GM21786 (cell line): ENCODE measurements at regions not wholly inside any gene's neighbourhood (a gene's known extent, or its start where the extent isn't known, plus 50 kb on each side); places are given as distances from the start of the nearest gene placed in this dataset.
"Not testable (repeated sequence)": the region's sequence is repeated elsewhere in the genome, so short reads cannot be mapped to it uniquely, and the experiment has no call there.

Experiments
- ATAC-seq: cut with Tn5 transposase; IDR thresholded peaks from one replicate; pipeline ENCODE4 v1.9.1; 2021; ENCODE audit not compliant: unreplicated experiment

DNA sequence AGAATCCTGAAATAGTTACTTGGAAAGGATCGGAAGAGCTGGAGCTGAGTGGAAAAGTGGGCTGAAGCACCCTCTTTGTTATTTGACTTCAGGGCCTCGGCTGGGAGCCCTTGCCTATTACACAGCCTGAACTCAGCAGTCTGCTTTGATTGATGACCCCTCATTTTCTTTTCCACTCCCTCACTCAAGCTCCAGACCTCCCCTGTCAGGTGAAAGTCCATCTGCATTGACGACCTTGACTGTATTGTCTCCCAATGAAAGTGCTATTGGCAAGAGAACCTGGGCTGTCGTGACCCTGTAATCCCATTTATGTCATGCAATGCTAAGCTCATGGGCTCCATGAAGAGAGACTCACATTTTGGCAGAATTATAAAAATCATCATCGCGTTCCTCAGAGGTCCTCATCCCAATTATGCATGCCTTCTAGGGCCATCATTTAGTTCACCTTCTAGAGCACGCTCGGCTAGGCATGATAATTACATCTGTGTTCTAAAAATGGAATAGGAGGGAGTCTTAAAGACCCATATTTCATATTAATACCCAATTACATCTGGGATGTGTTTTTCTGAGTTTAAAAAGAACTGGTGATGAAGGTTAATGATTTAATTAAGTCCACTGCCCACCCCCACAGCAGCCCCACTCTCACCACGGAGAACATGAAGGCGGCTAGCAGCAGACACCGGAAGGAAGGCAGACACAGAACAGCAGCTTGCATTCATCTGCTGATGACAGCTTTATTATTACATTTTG, 472.5 kb downstream of the PID1 start:
- ATAC-seq: no peak

DNA sequence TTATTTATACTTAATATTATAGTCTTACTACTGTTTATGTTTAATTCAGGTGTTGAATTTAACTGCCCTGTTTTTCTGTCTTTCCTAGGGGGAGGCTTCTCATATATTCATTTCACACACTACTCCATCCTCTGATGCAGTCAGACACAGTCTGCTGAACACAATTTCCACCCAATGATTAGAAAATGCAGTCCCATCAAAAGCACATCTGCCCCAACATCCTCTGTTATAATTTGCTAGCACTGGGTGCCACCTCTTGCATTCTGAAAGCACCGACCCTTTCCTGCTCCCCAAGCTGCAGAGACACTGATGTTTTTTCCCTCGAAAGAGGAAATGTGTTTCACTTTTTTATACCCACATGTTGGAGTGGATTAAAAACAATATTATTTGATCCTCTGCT, 474.7 kb downstream of the PID1 start:
- ATAC-seq: no peak

DNA sequence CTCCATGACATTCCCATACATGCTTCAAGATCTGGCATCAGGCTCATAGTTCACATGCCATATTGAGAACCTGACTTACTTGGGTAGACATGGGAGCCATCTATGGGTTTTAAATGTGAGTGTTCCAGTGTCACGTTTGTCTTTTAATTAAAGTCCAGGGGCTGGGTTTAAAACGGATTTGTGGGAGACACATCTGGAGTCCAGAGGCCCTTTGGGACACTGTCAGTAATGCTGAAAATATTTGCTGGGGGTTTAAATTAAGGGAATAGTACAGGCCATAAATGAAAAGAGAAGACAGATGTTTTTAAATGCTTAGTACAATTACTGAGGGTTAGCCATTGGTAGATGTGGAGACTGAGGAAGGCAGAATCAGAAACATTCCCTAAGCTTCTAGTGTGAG, 478.0 kb downstream of the PID1 start:
- no peak for ATAC-seq

DNA sequence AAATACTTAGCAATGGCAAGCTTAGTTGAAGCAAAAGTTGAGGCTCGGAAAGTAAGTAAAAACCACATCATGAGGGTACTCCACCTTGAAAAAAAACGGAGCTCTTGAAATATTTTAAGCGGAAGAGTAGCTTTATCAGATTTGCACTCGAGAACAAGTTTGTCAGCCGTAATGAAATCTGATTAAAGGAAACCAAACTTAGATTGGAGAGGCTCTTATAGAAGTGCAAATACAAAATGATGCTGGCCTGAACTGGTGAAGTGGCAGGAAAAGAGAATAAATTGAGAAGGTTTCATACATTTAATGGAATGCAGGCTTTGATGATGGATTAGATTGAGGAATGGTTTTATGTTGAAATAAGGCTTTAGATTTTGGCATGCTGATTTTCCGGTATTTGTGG, 484.2 kb downstream of the PID1 start:
- ATAC-seq: no peak

DNA sequence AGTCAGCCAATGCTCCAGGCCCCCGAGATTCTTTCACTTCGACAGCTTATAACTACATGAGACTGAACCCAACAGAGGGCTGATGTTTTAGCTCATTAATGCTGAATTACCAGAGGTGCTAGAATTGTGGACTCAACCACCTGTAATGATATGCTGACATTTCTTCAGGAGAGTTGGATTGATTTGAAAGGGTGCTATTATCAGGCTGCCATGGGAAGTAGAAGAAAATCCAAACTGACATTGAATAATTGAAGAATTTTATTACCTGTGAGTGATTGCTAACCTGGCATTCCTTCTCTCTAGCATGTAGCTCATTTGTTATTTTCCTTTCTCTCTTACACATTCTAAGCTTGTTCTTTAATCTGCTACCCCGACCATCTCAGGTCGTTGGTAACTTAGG, 488.8 kb downstream of the PID1 start:
- no peak for ATAC-seq

DNA sequence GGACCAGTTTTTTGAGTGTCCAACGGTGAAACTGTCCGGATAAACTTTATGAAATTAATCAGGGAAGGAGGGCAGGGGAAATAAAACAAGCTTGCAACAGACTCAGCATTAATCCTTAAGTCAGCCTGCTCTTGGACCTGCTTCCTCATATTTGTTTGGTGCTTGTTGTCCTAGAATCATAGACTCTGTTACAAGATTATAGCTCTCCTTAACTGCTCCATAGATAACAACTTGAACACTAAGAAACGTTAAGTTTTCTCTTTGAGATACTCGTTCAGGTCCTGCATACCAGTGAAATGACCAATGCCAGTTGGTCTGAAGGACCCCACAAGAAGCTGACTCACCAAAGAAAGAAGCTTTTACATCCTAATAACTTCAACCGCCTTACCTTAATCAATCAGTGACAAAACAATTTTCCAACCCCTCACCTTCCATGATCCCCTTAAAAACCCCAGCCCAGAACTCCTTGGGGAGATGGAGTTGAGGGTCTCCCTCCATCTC, 493.2 kb downstream of the PID1 start:
- no peak for ATAC-seq

DNA sequence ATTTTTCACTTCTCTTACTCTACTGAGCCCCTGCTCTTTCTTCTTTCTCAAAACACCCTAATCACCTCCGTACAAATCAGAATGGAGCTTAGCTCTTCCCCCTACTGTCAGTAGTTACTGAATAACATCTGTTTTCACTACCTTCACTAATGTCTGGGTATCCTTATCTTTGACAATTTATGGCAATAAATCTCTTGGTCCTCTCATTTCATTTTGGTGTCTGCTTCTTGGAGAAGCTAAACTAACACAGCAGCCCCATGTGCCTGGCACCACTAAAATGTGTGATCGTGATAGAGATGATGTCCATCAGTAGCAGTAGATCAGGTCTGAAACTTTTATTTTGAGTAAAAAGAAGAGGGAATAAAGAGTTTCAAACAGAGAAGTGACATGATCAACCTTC, 496.5 kb downstream of the PID1 start:
- no peak for ATAC-seq

DNA sequence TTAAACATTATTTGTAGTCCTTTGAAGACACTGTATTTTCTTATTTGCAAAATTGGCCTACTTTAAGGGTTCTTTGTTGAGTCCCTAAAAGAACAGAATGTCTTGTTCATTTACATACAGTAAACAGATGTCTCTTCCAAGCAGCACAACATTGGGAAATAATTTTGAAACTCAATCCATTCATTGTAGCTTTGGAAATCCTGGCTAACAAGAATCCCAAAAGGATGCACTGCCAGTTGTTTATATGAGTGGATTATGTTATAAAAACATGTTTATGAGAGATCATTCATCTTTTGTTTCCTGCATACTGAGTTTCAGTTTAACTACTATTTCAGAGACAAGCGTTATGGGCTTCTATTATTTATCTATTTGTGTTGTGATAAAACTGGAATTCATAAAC, 499.3 kb downstream of the PID1 start:
- no peak for ATAC-seq

DNA sequence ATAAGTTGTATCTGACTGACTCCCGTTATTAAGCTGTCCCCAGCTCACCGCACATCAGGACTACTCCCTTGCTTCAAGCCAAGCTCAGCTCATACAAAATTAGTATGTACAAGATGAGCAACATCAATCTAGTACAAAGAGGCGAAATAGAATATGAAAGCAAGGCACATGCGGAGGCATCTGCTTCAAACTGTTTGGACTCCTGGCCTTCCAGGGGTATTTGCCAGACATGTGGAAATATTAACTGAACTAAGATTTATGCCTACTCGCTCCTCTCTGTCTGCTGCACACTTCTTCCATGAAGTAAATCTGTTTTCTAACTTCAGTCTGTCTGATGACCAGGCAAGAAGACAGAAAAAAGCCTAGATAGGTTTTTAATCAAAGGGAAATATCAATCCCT, 499.8 kb downstream of the PID1 start:
- no peak for ATAC-seq

DNA sequence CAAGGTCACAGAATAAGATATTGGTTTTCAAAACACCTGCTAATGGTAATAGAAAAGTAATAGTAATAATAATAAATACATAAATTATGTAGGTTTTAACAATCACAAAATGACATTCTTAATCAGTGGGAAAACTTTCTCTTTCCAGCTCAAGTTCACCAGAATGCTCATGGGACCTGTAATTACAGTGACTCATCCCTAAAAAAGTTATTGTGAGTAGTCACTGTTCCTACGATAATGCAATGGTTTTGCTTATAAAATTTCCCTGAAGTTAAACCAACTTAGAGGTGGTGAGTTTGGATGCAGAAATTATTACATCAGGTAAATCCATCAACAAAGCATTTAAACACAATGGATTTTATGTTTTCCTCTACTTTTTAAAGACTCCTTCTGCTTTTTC, 502.3 kb downstream of the PID1 start:
- ATAC-seq: no peak

DNA sequence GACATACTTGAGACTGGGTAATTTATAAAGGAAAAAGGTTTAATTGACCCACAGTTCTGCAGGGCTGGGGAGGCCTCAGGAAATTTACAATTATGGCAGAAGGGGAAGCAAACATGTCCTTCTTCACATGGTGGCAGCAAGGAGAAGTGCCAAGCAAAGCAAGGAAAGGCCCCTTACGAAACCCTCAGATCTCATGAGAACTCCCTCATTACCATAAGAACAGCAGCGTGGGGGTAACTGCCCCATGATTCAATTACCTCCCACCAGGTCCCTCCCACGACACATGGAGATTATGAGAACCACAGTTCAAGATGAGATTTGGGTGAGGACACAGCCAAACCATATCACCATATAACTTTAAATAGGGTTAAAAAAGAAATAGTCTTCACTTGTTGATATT, 502.9 kb downstream of the PID1 start:
- not testable (repeated sequence) for ATAC-seq

DNA sequence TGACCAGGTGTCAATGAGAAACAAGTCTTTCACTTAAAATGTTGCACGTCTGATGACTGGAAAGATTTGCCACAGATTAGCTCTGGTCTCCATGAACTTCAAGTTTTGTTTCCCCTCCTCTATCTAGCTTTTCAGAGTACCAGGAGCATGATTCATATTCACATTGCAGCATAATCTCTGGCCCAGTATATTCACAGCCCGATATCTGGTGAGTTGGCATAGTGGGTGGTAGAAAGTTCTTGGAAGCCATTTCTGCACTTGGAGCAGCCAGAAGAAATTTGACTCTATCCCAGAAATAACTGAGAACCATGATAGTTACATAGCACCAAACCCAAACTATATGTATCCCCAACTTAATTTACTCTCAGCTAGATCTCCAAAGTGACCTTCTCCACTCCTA, 503.9 kb downstream of the PID1 start:
- ATAC-seq: no peak

DNA sequence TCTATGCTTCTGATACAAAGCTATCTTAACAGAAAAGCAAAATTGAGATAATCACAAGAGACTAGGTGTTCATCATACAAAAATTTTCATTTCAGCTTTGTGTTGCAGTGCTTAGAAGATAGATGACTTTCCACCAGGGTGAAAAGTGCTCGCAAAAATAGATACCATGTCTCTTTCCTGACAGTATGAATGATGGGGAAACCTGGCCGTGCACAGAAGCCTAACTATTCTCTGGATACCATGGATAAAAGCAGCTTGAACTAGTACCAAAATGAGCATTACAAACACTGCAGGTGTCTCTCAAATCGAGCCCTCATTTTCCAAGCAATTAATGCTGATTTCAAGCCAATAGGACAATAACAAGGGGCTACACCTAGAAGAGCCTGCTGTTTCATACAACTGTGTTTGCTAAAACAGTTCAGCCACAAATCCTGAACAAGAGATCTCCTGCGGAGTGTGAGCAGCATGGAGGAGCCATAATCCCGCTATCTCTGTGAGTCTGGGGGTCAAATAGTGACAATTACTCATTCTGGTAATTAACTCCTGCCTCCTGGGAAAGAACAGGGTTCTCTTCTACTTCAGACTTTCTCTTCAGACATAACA, 507.6 kb downstream of the PID1 start:
- no peak for ATAC-seq

DNA sequence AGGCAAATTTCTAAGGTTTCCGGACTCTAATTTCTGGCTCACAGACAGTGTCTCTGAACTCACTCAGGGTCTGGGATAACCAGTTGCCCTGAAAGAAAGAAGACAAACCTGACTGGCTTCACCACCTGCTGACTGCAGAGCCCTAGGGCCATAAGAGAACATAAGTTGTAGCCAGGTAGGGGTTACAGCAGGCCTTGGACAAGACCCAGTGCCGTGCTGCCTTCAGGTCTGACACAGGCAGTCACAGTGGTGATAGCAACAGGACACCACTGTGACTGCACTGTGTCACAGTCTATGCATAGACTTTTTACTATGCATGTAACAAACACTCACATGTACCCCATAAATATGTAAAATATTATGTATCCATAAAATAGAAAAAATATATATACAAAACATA, 508.5 kb downstream of the PID1 start:
- ATAC-seq: no peak

DNA sequence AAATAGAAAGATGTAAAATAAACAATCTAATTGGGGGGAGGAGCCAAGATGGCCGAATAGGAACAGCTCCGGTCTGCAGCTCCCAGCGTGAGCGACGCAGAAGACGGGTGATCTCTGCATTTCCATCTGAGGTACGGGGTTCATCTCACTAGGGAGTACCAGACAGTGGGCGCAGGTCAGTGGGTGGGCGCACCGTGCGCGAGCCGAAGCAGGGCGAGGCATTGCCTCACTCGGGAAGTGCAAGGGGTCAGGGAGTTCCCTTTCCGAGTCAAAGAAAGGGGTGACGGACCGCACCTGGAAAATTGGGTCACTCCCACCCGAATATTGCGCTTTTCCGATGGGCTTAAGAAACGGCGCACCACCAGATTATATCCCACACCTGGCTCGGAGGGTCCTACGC, 515.4 kb downstream of the PID1 start:
- ATAC-seq: not testable (repeated sequence)

DNA sequence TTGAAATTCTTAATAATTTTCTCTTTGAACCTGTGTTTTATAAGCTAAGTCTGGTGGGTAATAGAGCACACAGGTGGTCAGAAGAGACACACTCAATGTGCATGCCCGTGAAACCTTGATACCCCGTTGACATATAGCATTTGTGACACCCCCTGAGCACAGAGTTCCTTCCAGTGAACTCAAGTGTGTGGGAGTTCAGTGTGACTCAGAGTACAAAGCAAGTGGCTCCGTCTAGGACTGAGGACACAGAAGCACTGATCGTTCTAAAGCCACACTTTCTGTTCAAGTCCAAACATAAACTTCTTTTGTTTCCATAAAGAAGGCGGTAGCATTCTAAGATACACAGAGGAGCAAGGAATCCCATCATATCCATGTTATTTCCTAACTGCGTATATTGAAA, 523.6 kb downstream of the PID1 start:
- ATAC-seq: no peak

DNA sequence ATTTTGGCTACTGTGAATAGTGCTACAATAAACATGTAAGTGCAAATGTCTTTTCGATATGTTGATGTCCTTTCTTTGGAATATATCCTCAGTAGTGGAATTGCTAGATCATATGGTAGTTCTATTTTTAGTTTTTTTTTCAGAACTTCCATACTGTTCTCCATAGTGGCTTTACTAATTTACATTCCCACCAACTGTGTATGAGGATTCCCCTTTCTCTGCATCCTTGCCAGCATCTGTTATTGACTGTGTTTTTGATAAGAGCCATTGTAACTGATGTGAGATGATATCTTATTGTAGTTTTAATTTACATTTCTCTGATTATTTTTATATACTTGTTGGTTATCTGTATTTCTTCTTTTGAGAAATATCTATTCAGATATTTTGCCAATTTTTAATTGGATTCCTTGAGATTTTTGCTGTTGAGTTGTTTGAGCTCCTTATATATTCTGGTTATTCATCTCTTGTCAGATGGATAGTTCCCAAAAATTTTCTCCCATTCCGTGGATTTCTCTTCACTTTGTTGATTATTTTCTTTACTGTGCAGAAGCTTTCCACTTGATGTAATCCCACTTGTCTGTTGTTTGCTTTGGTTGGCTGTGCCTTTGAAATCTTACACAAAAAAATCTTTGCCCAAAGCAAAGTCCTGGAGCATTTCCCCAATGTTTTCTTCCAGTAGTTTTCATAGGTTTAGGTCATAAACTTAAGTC, 532.3 kb downstream of the PID1 start:
- no peak for ATAC-seq

DNA sequence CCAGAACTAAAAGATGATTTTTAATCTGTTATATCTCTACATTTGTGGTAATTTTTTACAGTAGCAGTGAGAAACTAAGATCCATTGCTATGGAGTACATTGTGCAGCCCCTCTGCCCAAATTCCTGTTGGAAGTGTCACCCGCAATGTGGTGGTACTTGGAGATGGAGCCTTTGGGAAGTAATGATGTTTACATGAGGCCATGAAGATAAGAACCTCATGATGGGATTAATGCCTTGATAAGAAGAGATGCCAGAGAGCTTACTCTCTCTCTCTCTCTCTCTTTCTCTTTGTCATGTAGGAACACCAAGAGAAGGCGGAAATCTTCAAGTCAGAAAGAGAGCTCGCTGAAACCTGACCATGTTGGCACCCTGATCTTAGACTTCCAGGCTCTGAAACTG, 535.4 kb downstream of the PID1 start:
- ATAC-seq: no peak

DNA sequence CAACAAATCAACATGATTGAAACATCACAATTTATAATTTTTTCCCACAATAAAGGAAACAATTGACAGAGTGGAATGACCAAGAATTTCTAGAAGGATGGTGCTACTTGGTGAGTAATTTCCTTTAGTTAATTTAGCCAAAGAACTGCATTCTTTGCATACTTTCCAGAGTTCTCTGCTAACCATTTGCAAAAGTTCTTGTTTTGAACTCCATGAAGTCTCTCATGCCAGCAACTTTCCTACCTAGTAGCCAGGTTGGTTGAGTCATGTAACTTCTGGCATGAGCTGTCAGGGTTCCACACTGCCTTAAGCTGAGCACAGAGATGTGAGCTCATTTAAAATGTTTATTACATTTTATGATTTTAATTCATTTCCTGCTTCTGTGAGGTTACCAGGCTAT, 539.6 kb downstream of the PID1 start:
- no peak for ATAC-seq

DNA sequence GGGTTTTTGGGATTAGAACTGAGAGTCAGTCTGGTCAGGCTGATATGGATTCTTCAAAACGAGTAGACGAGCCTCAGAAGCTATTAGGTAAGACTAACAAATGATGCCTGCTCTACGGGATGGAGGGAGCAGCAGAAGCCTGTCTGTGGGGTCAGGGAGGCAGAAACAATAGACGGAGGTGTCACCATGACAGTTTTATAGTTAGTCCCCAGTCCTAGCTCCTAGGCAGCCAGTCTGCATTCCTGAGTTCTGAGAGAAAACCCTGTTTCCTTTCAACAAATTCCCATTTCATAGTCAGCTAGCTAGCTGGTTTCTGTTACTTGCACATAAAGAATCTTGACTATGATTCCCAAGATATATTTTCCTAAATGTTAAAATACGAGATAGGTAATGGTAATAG, 542.1 kb downstream of the PID1 start:
- no peak for ATAC-seq

DNA sequence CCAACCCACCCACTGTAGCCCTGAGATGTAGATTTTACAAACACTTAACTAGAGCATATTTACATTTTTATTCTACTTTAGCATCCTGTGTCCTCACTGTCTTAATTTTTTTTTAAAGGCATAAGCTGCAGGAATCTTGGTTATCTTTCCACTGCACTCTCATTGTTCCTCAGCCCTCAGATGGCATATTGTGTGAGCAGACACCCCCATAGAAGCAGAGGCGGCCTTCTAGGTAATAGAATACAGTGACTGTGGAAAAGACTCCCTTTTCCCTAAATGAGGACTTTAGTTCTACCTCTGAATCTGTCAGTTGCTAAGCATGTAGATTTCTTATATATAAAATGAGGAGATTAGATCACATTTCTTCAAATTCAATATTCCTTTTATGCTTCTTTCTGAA, 543.5 kb upstream of the SPHKAP start:
- no peak for ATAC-seq

DNA sequence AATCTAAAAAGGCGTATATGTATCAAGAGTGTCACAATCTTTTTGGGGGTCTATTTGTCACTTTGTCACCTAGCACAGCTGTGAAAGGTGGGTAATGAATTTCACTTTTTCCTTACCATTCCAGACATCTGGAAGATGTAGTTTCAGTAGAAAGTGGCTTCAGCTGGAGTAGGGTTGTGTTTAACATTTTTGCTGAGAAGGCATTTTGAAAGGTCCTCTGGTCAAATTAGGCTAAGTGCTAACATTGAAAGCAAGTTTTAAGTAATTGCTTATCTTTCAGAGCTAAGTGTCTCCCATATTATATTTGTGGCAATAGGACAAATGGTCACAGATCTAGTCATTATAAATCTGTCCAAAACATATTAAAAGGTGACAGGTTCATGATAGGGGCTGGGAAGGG, 542.1 kb upstream of the SPHKAP start:
- ATAC-seq: no peak
